ENCODE measurements at regions not wholly inside any gene's neighbourhood (a gene's known extent, or its start where the extent isn't known, plus 50 kb on each side); places are given as distances from the start of the nearest gene placed in this dataset.

DNA sequence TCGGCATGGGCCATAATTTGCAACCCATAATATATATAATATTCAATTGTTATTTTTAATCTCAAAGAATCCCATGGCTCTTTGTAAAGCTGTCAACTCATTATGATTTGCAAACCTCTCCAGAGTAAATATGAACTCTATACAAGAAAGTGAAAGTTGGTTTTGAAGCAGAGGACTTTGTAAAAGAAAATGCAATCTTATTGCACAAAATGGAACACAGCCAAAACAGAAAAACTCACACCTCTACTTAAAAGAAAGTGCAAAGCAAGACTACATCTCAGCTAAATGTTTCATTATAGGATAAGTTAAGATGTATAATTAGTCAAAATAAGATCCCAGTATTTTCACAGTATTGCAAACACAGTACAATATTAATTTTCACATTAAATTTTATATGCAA lies 111.2 kb upstream of the FLRT2 start:
- H3K4me1 ChIP-seq, result no peaks in the 10 kb centered on the region
- H3K4me3 ChIP-seq, result no peak overlapping the region
- TF ChIP-seq POLR2A (IDR thresholded peaks at IDR 0.05) (no peak), POLR2AphosphoS5 (IDR thresholded peaks at IDR 0.05; ENCODE audit: insufficient read depth in 1 of 2, low read depth in 1 of 2) (no peak)
- TF ChIP-seq, protein P1, sequence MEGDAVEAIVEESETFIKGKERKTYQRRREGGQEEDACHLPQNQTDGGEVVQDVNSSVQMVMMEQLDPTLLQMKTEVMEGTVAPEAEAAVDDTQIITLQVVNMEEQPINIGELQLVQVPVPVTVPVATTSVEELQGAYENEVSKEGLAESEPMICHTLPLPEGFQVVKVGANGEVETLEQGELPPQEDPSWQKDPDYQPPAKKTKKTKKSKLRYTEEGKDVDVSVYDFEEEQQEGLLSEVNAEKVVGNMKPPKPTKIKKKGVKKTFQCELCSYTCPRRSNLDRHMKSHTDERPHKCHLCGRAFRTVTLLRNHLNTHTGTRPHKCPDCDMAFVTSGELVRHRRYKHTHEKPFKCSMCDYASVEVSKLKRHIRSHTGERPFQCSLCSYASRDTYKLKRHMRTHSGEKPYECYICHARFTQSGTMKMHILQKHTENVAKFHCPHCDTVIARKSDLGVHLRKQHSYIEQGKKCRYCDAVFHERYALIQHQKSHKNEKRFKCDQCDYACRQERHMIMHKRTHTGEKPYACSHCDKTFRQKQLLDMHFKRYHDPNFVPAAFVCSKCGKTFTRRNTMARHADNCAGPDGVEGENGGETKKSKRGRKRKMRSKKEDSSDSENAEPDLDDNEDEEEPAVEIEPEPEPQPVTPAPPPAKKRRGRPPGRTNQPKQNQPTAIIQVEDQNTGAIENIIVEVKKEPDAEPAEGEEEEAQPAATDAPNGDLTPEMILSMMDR (IDR thresholded peaks at IDR 0.05), result no peak
- H3K27ac ChIP-seq, result no peak overlapping the region
- H3K9me3 ChIP-seq, result no peaks in the 10 kb centered on the region
- H3K36me3 ChIP-seq, result no peaks in the 10 kb centered on the region
- intact Hi-C loops (cut with DNase I), result no loop called here
- DNase-seq (ENCODE audit: extremely low spot score in 2 of 2), result no peak
- H3K27me3 ChIP-seq, result no peaks in the 10 kb centered on the region

DNA sequence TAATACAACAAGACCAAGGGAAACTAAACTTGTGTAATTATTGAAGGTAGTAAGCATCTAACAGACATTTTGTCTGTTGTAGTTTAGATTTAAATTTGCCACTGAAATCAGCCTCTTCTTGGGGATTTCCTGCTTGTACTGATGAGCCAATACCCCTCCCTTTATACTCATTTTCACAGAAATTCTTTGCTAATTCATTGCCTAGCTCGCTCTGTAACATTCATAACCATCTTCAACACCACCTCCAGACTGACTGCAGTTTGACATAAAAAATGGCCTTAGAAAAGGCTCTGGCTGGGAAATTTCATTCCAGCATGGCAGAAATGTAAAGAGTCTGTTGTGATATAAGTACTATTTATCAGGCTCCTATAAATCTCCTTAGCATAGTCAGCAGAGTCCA lies 109.7 kb upstream of the FLRT2 start:
- no peaks in the 10 kb centered on the region for H3K27me3 ChIP-seq
- no peak for TF ChIP-seq POLR2A (IDR thresholded peaks at IDR 0.05)
- TF ChIP-seq POLR2AphosphoS5 (IDR thresholded peaks at IDR 0.05; ENCODE audit: insufficient read depth in 1 of 2, low read depth in 1 of 2), result no peak
- TF ChIP-seq, protein P1 (IDR thresholded peaks at IDR 0.05), result no peak
- no peak overlapping the region for H3K4me3 ChIP-seq
- H3K4me1 ChIP-seq, result no peaks in the 10 kb centered on the region
- H3K27ac ChIP-seq, result no peak overlapping the region
- H3K9me3 ChIP-seq, result no peaks in the 10 kb centered on the region
- no peak for DNase-seq (ENCODE audit: extremely low spot score in 2 of 2)
- no peaks in the 10 kb centered on the region for H3K36me3 ChIP-seq
- intact Hi-C loops (cut with DNase I), result no loop called here

DNA sequence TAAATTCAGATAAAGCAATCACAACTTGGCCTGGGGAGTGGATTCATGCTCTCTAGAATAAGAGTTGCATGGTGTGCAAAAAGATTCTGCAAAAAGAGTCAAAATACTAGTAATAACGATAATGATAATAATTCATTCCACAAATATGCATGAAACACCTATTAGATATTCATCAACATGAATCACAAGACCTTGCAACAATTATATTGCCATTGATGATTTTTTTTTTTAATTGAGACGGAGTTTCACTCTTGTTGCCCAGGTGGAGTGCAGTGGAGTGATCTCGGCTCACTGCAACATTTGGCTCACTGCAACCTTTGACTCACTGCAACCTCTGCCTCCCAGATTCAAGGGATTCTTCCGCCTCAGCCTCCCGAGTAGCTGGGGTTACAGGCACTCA lies 109.2 kb upstream of the FLRT2 start:
- Histone ChIP-seq H3K36me3 (no peaks in the 10 kb centered on the region), H3K27me3 (no peaks in the 10 kb centered on the region), H3K4me1 (no peaks in the 10 kb centered on the region), H3K9me3 (no peaks in the 10 kb centered on the region), H3K27ac (no peak overlapping the region), H3K4me3 (no peak overlapping the region)
- TF ChIP-seq POLR2A (IDR thresholded peaks at IDR 0.05) (no peak), POLR2AphosphoS5 (IDR thresholded peaks at IDR 0.05; ENCODE audit: insufficient read depth in 1 of 2, low read depth in 1 of 2) (no peak)
- TF ChIP-seq, protein P1 (IDR thresholded peaks at IDR 0.05), result no peak
- intact Hi-C loops (cut with DNase I), result no loop called here
- DNase-seq (ENCODE audit: extremely low spot score in 2 of 2), result no peak

DNA sequence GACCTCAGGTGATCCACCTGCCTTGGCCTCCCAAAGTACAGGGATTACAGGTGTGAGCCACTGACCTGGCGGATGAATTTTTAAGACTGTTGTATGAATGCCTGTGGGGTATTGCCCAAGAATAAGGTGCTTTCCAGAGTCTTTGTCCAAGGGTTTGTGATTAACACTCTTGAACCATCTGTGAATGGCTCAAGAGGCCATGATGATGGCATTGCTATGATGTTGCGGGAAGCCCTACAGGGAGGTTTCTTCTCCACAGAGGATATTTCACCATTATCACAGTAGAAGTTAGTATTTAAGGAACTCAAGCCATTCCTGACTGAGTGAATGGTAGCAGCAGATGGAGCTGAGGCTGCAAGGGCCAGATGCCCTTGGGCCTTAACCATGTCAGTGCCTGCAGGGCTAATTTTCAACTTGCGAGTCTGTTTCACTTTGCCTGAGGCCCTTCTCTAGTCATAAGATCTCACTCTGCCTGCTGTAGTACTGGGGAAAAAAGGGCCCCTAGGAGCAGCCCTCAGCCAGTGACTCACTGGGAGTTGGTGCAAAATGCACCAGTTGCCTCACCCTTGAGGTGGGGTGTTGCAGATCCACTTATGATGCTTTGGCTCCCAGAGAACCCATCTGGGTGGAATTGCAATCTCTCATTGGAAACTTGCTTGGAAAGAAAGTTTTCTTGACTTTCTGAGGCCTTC lies 108.6 kb upstream of the FLRT2 start:
- no peak for TF ChIP-seq POLR2AphosphoS5 (IDR thresholded peaks at IDR 0.05; ENCODE audit: insufficient read depth in 1 of 2, low read depth in 1 of 2)
- TF ChIP-seq POLR2A (IDR thresholded peaks at IDR 0.05), result no peak
- TF ChIP-seq, protein P1 (IDR thresholded peaks at IDR 0.05), result no peak
- intact Hi-C loops (cut with DNase I), result no loop called here

DNA sequence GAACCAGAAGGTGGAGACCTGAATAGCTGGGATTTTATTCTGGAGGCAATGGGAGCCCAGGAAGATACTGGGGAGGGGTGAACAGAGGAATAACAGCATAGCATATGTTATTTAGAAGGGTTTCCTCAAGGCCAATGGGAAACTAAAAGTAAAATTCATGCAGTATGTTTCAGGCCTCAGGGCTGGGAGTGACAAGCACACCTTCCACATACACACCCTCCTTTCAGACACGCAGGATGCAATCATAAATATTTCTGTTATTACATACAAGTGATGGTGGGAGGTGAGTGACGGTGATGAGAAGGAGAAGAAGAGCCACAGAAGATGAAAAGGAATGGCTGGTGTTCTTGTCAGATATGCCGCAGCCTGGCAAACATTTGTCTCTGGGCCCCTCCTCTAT lies 106.1 kb upstream of the FLRT2 start:
- TF ChIP-seq, protein P1 (IDR thresholded peaks at IDR 0.05), result no peak
- intact Hi-C loops (cut with DNase I), result no loop called here
- Histone ChIP-seq H3K36me3 (no peaks in the 10 kb centered on the region), H3K4me3 (no peak overlapping the region), H3K27ac (no peak overlapping the region), H3K4me1 (no peaks in the 10 kb centered on the region), H3K27me3 (no peaks in the 10 kb centered on the region), H3K9me3 (no peaks in the 10 kb centered on the region)
- no peak for DNase-seq (ENCODE audit: extremely low spot score in 2 of 2)

More for the DNA sequence above, 108.6 kb upstream of the FLRT2 start:
- H3K4me1 ChIP-seq, result no peaks in the 10 kb centered on the region
- DNase-seq (ENCODE audit: extremely low spot score in 2 of 2), result no peak
- no peak overlapping the region for H3K27ac ChIP-seq
- no peak overlapping the region for H3K4me3 ChIP-seq
- H3K9me3 ChIP-seq, result no peaks in the 10 kb centered on the region
- H3K36me3 ChIP-seq, result no peaks in the 10 kb centered on the region
- H3K27me3 ChIP-seq, result no peaks in the 10 kb centered on the region

Data from vagina (tissue), 2 donors.